H1 (cell line): ENCODE measurements at regions not wholly inside any gene's neighbourhood (a gene's known extent, or its start where the extent isn't known, plus 50 kb on each side); places are given as distances from the start of the nearest gene placed in this dataset.

ENCODE experiments used
- CTCF ChIA-PET: fragments of 300-600 bp; sonication (Branson Sonifier 250); formaldehyde crosslinking; loops from one replicate; lab custom pipeline; 2021; ENCODE audit not compliant: partially characterized antibody; lab: Charles Lee
- POLR2A ChIA-PET: fragments of 300-600 bp; sonication (Branson Sonifier 250); formaldehyde crosslinking; loops from one replicate; lab custom pipeline; 2021; ENCODE audit warnings: inconsistent platforms; ENCODE audit not compliant: partially characterized antibody; lab: Charles Lee
- DNase-seq, 2 experiments: peaks; one replicate each; pipeline versions ENCODE4 v3.0.0 to v3.0.0-alpha.2; 2010 to 2022; ENCODE audit warnings: low spot score in 2 of 2, low read depth in 1 of 2, mixed read lengths in 1 of 2
- FAIRE-seq: peaks from 2 replicates; lab custom pipeline; 2011; peaks lifted over from hg19 to GRCh38; lab: Jason Lieb, UNC
- H2AFZ ChIP-seq: 2 replicates; pipeline ENCODE4 v1.8.1; 2012; ENCODE audit warnings: low read length, inconsistent platforms
- H2AK5ac ChIP-seq: 2 replicates; pipeline ENCODE4 v1.6.1; 2013; ENCODE audit warnings: low read depth, low read length
- H2BK120ac ChIP-seq: replicated peaks from 2 replicates; pipeline ENCODE3; 2013; ENCODE audit warnings: low read depth, low read length, inconsistent platforms
- H2BK12ac ChIP-seq: 2 replicates; pipeline ENCODE4 v1.6.1; 2013; ENCODE audit warnings: low read depth, low read length
- H2BK15ac ChIP-seq: 2 replicates; pipeline ENCODE4 v1.6.1; 2013; ENCODE audit warnings: low read length
- H2BK20ac ChIP-seq: 2 replicates; pipeline ENCODE4 v1.6.1; 2013; ENCODE audit warnings: low read length
- H2BK5ac ChIP-seq: 2 replicates; pipeline ENCODE4 v1.6.1; 2013; ENCODE audit warnings: low read depth, low read length
- H3K14ac ChIP-seq: 2 replicates; pipeline ENCODE4 v1.6.1; 2013; ENCODE audit warnings: inconsistent platforms; ENCODE audit not compliant: insufficient read length
- H3K18ac ChIP-seq: 2 replicates; pipeline ENCODE4 v1.6.1; 2013; ENCODE audit warnings: low read length; ENCODE audit errors: extremely low read depth
- H3K23ac ChIP-seq: 2 replicates; pipeline ENCODE4 v1.6.1; 2013; ENCODE audit warnings: inconsistent platforms; ENCODE audit not compliant: insufficient read length
- H3K23me2 ChIP-seq: 2 replicates; pipeline ENCODE4 v1.6.1; 2013; ENCODE audit warnings: low read depth, low read length
- H3K27ac ChIP-seq: 2 replicates; pipeline ENCODE4 v1.6.1; 2011; ENCODE audit warnings: low read depth, low read length, inconsistent platforms
- H3K27me3 ChIP-seq, 4 experiments: replicated peaks in 1 of 4; 1 replicate in 1 of 4; 2 replicates in 3 of 4; pipeline versions ENCODE4 v1.6.1 to v1.8.1; 2011 to 2013; ENCODE audit warnings: low read length in 3 of 4, mild to moderate bottlenecking in 3 of 4, inconsistent platforms in 2 of 4, mixed read lengths in 2 of 4, moderate library complexity in 1 of 4; ENCODE audit not compliant: control insufficient read depth in 3 of 4, insufficient read depth in 3 of 4; ENCODE audit errors: extremely low read depth in 1 of 4
- H3K36me3 ChIP-seq, 4 experiments: 2 replicates each; pipeline versions ENCODE4 v1.6.1 to v1.8.1; 2011 to 2013; ENCODE audit warnings: mild to moderate bottlenecking in 4 of 4, low read length in 3 of 4, moderate library complexity in 2 of 4, control low read depth in 1 of 4, inconsistent platforms in 1 of 4; ENCODE audit not compliant: insufficient read depth in 4 of 4, control insufficient read depth in 2 of 4
- H3K4ac ChIP-seq: replicated peaks from 2 replicates; pipeline ENCODE3; 2013; ENCODE audit warnings: low read length, low read depth, mixed read lengths, inconsistent platforms; ENCODE audit not compliant: insufficient read length
- H3K4me1 ChIP-seq, 4 experiments: replicated peaks in 1 of 4; 1 replicate in 1 of 4; 2 replicates in 3 of 4; pipeline versions ENCODE4 v1.6.1 to v1.8.1; 2011 to 2013; ENCODE audit warnings: low read length in 3 of 4, inconsistent platforms in 2 of 4, mixed read lengths in 1 of 4; ENCODE audit not compliant: insufficient read depth in 4 of 4, control insufficient read depth in 3 of 4
- H3K4me2 ChIP-seq, 2 experiments: 2 replicates each; pipeline versions ENCODE4 v1.6.1 to v1.8.1; 2011 to 2013; ENCODE audit warnings: low read depth in 2 of 2, low read length in 2 of 2, control low read depth in 1 of 2, inconsistent platforms in 1 of 2, mild to moderate bottlenecking in 1 of 2; ENCODE audit not compliant: insufficient read depth in 1 of 2
- H3K4me3 ChIP-seq, 4 experiments: fragments of 200-600, 300-600 bp in 1 of 4; sonication (generic), shearing (Covaris generic), sonication (Bioruptor Twin) in 1 of 4; 2 replicates each; pipeline versions ENCODE4 v1.5.1 to v1.8.1; 2011 to 2016; ENCODE audit warnings: low read length in 4 of 4, low read depth in 3 of 4, control low read depth in 2 of 4, inconsistent platforms in 2 of 4, mild to moderate bottlenecking in 2 of 4, mixed read lengths in 1 of 4, moderate library complexity in 1 of 4; ENCODE audit not compliant: insufficient read depth in 2 of 4; ENCODE audit errors: extremely low read depth in 1 of 4
- H3K56ac ChIP-seq: replicated peaks from 2 replicates; pipeline ENCODE3; 2013; ENCODE audit warnings: low read depth, mild to moderate bottlenecking, mixed read lengths, low read length, inconsistent platforms; ENCODE audit not compliant: insufficient read length
- H3K79me1 ChIP-seq: 2 replicates; pipeline ENCODE4 v1.6.1; 2013; ENCODE audit warnings: low read depth, low read length, control low read depth
- H3K79me2 ChIP-seq, 2 experiments: 2 replicates each; pipeline versions ENCODE4 v1.6.1 to v1.8.1; 2012 to 2013; ENCODE audit warnings: low read length in 2 of 2, mild to moderate bottlenecking in 2 of 2, inconsistent platforms in 1 of 2; ENCODE audit not compliant: insufficient read depth in 2 of 2, control insufficient read depth in 1 of 2
- H3K9ac ChIP-seq, 4 experiments: replicated peaks in 1 of 4; 1 replicate in 1 of 4; 2 replicates in 3 of 4; pipeline versions ENCODE4 v1.6.1 to v1.8.1; 2011 to 2013; ENCODE audit warnings: low read depth in 3 of 4, low read length in 3 of 4, control low read depth in 2 of 4, mild to moderate bottlenecking in 2 of 4, moderate library complexity in 2 of 4, inconsistent platforms in 1 of 4; ENCODE audit errors: extremely low read depth in 1 of 4
- H3K9me3 ChIP-seq, 2 experiments: 2 replicates each; pipeline versions ENCODE4 v1.6.1 to v1.8.1; 2012 to 2013; ENCODE audit warnings: mild to moderate bottlenecking in 2 of 2, moderate library complexity in 2 of 2, control low read depth in 1 of 2, inconsistent platforms in 1 of 2, low read depth in 1 of 2, low read length in 1 of 2, mixed read lengths in 1 of 2; ENCODE audit not compliant: insufficient read depth in 2 of 2
- H4K20me1 ChIP-seq, 2 experiments: replicated peaks in 1 of 2; 2 replicates each; pipeline versions ENCODE3 to v1.8.1; 2011 to 2013; ENCODE audit warnings: inconsistent platforms in 2 of 2, low read length in 2 of 2, mild to moderate bottlenecking in 1 of 2; ENCODE audit not compliant: insufficient read depth in 2 of 2, control insufficient read depth in 1 of 2
- H4K5ac ChIP-seq: 2 replicates; pipeline ENCODE4 v1.6.1; 2013; ENCODE audit warnings: low read length, low read depth, mixed read lengths, inconsistent platforms; ENCODE audit not compliant: insufficient read length
- H4K8ac ChIP-seq: 2 replicates; pipeline ENCODE4 v1.8.0; 2013; ENCODE audit warnings: mild to moderate bottlenecking, moderate library complexity, low read length, inconsistent platforms; ENCODE audit not compliant: insufficient read depth; ENCODE audit errors: extremely low read depth
- H4K91ac ChIP-seq: replicated peaks from 2 replicates; pipeline ENCODE3; 2013; ENCODE audit warnings: low read length, mixed read lengths, inconsistent platforms; ENCODE audit not compliant: insufficient read length
- ASH2L ChIP-seq: fragments of 200-600, 300-600 bp; sonication (generic); IDR thresholded peaks from one replicate; pipeline ENCODE4 v1.7.1; 2017; ENCODE audit warnings: low read length
- BACH1 ChIP-seq: IDR thresholded peaks from 2 replicates; pipeline ENCODE4 v1.6.1; 2012; ENCODE audit warnings: low read length, improper control_type of control experiment
- CBX5 ChIP-seq: fragments of 300-800, 300-1000 bp; sonication (generic); IDR thresholded peaks from 2 replicates; pipeline ENCODE4 v1.7.1; 2016; ENCODE audit warnings: antibody characterized with exemption, low read length, low read depth
- HDAC6 ChIP-seq: IDR thresholded peaks from one replicate; pipeline ENCODE4 v1.7.1; 2012; ENCODE audit warnings: low read depth, mild to moderate bottlenecking, inconsistent platforms, low read length, moderate library complexity
- POU5F1 ChIP-seq: IDR thresholded peaks from 2 replicates; pipeline ENCODE4 v1.6.1; 2011; ENCODE audit warnings: low read depth, mild to moderate bottlenecking, low read length, moderate library complexity
- SIN3A ChIP-seq, 2 experiments: IDR thresholded peaks in 1 of 2; conservative IDR thresholded peaks in 1 of 2; 2 replicates each; pipeline ENCODE4 v1.6.1; 2011 to 2012; ENCODE audit warnings: low read length in 2 of 2, improper control_type of control experiment in 1 of 2, low read depth in 1 of 2, mild to moderate bottlenecking in 1 of 2
- SP4 ChIP-seq: IDR thresholded peaks from 2 replicates; pipeline ENCODE4 v1.6.1; 2012; ENCODE audit warnings: low read length, inconsistent platforms
- TCF12 ChIP-seq: IDR thresholded peaks from 2 replicates; pipeline ENCODE4 v1.6.1; 2011; ENCODE audit warnings: low read depth, mild to moderate bottlenecking, low read length
- WGBS, 2 experiments: shearing (Covaris generic) in 1 of 2; methylation state at CpG; one replicate each; pipeline versions ENCODE4 v1.1.6 to v1.1.7; 2013 to 2015; ENCODE audit warnings: low lambda C conversion rate in 2 of 2, mixed read lengths in 2 of 2, inconsistent platforms in 1 of 2, low coverage in 1 of 2, missing lambda C conversion rate in 1 of 2; ENCODE audit not compliant: insufficient replicate concordance in 2 of 2, insufficient coverage in 1 of 2, insufficient read length in 1 of 2; ENCODE audit errors: extremely low coverage in 1 of 2, missing lambda C conversion rate in 1 of 2; 5-methylcytosine and 5-hydroxymethylcytosine counted together

DNA sequence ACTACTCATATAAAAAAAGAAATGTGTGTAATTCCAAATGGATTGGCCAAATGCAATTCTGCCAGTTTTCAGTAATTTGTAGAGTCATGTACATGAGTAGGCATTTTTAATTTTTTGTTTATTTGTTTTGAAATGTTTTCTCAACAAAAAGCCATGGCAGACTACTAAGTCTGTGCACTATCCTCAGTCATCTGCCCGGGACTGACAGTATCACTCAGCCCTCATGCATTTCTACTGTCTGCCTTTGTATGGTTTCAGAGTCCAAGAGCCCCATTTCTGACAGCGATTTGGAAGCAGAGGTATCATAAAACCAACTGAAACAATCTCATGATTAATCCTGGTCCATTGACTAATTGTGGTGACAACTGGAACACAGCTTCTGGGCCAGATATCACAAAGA is 109.9 kb upstream of the NYAP2 start:
- no peak for FAIRE-seq
- Histone ChIP-seq H3K56ac (no peak overlapping the region), H3K27ac (no peak overlapping the region), H2BK120ac (no peak overlapping the region), H3K36me3 (no peaks in the 10 kb centered on the region), H3K79me2 (no peaks in the 10 kb centered on the region), H2BK5ac (no peak overlapping the region), H3K4me3 (no peak overlapping the region), H2AFZ (no peak overlapping the region), H2BK20ac (no peak overlapping the region), H3K4ac (no peak overlapping the region), H3K18ac (no peak overlapping the region), H2AK5ac (no peak overlapping the region), H3K27me3 (no peaks in the 10 kb centered on the region), H3K9ac (no peak overlapping the region), H4K20me1 (no peaks in the 10 kb centered on the region), H4K91ac (no peak overlapping the region), H2BK15ac (no peak overlapping the region), H3K4me1 (no peaks in the 10 kb centered on the region), H3K23me2 (no peaks in the 10 kb centered on the region), H2BK12ac (no peak overlapping the region), H3K23ac (no peak overlapping the region), H3K4me2 (no peak overlapping the region), H3K79me1 (no peaks in the 10 kb centered on the region), H4K5ac (no peak overlapping the region), H3K9me3 (no peaks in the 10 kb centered on the region), H3K14ac (no peak overlapping the region), H4K8ac (no peak overlapping the region)
- ChIA-PET CTCF (no interaction called here), POLR2A (no interaction called here)
- DNase-seq: no peak
- WGBS, 2 experiments: 95% methylated on average over 2 of the region's 2 CpGs; no CpG with 5 or more reads in 1 of the 2 experiments
- TF ChIP-seq ASH2L (no peak), SP4 (no peak), BACH1 (no peak), TCF12 (no peak), POU5F1 (no peak), HDAC6 (no peak), CBX5 (no peak), SIN3A (conservative IDR thresholded peaks at IDR 0.05 in 1 of 2, IDR thresholded peaks at IDR 0.05 in 1 of 2; ENCODE audit: low read depth in 1 of 2, low read length in 2 of 2) (no peak)
